Fibroblast of upper back skin (primary cell): ENCODE measurements at regions not wholly inside any gene's neighbourhood (a gene's known extent, or its start where the extent isn't known, plus 50 kb on each side); places are given as distances from the start of the nearest gene placed in this dataset.

Experiments used
- DNase-seq: peaks from one replicate; pipeline ENCODE4 v3.0.0-alpha.2; 2013

DNA sequence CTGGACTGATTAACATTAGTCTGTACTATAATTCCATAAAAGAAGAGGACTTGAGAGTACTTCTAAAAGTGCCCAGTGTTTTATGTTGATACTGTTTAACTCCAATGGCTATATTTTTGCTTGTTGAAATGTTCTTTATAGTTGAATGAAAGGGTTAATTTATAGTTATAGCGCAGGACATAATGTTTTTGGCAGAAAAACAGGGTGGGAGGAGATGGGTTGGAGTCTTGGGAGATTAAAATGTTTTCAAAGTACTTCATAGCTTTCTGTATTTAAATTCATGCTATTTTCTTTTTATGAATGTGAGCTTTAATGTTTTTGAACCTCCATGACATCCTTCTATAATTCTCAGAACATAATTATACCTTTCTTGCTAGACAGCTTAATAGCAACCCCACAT, 108.2 kb downstream of the CNTN3 start:
- DNase-seq, result no peak

DNA sequence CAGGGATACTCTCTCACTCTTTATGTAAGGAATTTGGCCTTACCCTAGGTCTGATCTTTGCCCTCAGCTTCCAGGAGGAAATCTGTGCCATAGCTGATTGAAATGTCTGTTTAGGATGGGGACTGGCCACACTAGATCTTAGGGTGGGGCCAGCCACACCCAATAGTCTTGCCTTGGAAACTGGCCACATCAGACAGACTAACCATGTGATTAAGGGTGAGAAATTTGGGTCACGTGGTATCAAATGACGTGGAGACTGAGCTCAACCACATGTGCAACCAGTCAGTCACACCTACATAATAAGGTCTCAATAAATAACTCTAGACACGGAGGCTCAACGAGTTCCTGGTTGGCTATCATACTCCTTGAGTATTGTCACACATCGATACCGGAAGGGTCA, 113.5 kb downstream of the CNTN3 start:
- no peak for DNase-seq

DNA sequence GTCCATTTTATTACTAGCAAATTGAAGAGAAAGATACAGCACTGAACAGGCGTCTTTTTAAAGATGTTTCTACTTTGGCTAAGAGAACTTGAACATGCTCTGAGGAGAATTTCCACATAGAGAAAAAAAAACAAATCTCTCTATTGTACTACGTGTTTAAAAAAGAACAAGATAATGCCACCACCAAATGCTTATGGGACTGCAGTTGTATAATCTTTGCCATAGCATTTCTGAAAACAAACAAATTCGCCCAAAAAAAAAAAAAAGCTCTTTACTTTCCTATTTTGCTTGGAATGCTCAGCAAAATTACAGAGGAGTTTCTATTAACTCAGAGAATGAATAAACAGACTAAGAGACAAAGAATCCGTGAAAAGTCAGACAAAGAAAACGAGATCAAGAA, 114.2 kb downstream of the CNTN3 start:
- DNase-seq, result no peak

DNA sequence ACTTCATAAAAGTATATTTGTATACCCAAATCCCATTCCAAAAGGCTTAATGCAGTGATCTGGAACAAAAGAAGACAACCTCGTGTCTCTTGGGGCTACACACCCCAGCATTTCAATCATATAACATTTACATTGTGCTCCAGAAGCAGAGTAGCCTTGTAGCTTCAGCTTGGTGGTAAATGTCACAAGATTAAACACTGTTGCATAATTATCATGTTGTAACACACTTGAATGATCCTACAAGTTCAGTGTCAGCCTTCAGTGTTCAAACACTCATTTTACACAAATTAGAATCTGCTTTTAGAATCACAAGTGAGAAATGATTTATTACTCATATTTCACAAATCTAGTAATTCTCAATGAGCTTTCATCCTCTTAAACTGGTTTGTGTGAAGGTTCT, 122.6 kb downstream of the CNTN3 start:
- DNase-seq, result no peak

DNA sequence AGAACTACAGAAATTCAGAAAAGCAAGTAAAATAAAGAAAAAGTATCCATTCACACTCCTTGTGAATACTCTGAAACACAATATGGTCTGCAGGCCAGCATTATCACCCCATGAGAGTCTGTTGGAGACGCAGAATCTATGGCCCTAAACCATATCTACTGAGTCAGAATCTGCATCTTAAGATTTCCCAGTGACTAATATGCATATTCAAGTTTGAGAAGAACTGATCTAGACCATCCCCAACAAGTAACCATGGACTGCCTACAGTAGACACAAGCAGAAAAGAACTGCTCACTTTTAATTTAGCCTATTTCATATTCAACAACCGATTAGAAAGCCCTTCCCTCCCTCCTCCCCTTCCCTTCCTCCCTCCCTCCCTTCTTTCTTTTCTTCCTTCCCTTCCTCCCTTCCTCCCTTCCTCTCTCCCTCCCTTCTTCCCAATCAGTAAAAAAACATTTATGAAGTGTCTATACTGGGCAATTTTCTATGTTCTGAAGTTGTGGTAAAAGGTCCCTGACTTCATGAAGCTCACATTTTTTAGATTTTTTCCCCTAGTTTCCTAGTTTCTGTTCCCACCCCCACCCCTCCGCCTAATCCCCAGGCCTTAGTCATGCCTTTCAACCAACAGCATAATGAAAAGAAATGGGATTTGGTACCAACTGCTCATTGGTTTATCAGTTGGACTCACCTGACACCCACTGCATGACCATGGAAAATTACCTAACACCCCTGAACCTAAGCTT, 125.2 kb downstream of the CNTN3 start:
- peak; percentile 75 for DNase-seq

DNA sequence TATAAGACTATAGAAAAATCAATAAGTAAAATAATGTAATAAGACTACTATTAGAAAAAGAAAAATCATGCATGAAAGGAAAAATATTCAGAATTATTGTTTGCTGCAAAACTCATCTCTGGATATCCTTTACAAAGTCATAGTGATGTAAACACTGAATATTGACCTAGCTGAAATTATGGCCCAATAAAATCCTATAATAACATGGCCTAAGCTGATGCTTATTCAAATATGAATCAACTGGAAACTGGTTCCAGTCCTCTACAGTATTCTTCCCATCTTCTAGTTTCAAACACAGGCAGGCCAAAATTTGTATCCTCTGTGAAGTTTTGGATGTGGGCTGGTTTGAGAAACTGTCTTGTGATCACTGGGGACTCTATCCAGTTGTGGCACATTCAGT, 134.5 kb downstream of the CNTN3 start:
- DNase-seq, result no peak

DNA sequence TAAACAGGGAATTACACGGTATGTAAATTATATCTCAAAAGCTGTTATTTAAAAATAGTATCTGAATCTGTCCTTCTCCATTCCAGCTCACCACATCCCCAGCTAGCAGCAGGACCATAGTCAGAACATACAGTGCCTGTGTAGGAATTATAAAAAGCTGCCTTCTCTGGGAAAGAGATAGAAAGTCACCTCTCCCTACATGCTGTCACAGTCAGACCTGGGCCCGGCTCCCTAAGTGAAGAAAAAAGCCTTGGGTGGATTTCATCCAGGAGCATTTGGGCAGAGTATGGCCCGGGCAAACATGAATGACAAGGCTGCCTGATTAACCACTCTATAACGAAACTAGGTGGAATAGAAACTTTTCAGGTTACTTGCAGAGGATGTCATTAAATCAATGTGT, 144.1 kb downstream of the CNTN3 start:
- no peak for DNase-seq

DNA sequence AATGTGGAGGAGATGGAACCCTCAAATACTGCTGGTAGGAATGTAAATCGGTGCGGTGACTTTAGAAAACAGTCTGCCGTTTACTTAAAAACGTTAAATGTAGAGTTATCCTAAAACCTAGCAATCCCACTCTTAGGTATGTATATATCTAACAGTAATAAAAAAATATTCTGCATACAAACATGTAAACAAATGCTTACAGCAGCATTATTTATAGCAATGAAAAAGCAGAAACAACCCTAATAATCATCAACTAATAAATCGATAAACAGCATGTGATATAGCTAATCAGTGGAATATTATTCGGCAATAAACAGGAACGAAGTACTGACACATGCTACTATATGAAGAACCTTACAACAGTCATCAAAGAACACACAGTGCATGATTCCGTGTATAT, 144.7 kb downstream of the CNTN3 start:
- DNase-seq, result no peak

DNA sequence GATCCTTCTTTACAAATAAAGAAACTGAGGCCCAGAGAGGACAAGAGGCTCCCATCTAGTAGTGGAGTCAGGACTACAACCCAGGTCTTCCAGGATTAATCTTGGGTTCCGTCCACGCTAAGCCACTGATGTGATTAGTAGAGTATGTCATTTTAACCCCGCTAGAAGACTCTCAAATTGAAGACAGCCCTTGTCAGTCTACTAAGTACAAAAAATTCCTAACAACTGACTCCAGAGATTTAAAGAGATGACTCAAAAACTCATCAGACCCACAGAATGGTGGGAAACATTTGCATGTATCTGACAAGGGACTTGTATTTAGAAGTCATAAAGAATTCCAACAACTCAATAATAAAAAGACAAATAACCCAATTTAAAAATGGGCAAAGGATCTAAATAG, 145.3 kb downstream of the CNTN3 start:
- peak; percentile 80 for DNase-seq

DNA sequence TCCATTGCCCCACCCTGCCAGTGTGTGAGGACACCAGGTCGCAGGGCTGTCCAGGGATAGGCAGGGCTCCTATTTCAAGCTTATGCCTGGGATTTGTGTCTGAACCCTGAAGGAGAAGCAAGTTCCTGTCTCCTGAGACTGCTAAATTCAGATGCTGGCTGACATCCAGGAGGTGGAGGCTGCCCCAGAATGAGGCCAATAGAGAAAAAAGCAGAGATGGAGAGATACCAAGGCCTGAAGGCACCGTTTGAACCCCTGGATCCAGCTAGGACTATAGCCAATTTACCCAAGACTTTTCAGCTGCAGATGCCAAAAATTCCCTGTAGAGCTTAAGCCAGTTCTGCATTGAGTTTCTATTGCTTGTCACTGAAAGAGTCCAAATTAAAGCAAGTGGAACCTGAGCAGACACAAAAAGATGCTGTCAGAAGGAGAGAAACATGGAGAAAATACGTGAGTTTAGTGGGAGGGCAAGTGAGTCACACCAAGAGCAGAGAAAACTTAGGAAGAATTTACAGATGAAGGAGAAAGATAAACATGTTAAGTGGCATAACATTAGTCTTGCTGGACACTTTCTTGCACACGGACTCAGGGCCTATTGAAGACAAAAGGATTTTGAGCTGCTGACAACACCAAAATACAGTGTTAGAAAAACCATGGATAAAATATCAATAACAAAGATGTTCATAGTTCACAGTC, 148.6 kb downstream of the CNTN3 start:
- peak; percentile 58 for DNase-seq

DNA sequence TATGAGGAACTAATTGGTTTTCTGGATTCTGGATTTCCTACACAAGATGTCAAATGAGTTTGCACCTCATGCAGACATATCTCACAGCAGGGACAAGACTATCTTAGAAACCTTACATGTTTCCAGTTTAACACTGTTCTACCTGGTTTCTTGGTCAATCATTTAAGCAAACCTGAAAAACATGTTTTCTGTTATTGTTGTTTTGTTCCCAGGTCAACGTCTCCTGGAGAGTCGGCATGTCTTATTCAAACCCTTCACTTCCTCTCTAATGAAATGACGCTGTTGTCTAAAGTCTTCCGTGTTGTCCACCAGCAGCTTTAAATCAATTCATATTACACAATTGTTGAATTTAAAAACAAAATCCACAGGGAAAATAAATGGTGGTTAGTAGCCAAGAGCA, 150.9 kb downstream of the CNTN3 start:
- DNase-seq, result no peak

DNA sequence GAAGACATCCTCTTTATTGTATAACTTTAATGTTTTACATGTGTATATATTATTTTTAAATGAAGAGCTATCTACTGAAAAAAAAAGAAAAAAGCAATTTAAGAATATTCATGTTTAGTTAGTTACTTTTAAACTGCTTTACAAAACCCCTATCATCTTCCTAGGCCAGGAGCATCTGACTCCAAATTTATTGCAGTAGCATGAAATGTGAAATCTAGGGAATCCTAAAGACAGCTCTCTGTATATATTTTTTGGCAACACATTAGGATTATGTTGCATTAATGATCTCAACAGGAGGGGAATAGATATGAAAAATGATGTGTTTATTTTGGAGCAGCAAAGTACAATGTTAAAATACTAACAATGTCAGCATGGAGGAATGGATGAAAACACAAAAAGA, 158.3 kb downstream of the CNTN3 start:
- DNase-seq, result no peak

DNA sequence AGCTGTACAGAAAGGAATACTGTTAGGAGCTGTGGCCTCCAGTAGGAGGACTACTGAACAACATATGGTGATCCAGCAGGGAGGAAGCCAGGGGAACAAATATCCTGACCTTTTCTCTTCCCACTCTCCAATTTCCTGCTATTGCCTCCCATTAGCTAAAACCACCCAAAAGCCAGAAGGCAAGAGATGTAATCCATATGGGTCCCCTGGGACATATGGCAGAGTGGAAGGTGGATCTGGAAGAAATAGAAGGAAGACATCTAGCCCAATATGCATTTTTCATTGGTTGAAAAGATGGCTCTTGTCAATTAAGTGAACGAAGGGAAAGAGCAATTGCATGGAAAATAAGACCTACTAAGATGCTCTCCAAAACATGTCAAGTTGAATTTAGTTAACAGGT, 167.2 kb downstream of the CNTN3 start:
- DNase-seq, result no peak

DNA sequence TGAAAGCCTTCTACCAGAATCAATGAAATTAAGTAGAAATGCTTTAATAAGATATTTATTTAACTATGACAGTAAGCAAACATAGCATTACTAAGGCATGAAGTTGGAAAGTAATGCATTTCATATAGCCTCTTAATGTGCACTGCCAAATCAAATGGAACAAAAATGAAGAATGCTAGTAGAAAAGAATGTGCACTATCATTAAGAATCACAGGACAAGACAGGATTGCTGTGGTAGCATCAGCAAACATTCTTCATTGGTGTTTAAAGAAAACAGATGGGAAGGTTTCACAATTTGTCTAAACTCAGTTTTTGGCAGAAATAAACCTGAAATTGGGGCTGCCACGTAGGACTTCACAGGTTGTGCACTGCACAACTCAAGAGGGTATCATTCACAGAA, 168.9 kb downstream of the CNTN3 start:
- DNase-seq, result peak; percentile 14

DNA sequence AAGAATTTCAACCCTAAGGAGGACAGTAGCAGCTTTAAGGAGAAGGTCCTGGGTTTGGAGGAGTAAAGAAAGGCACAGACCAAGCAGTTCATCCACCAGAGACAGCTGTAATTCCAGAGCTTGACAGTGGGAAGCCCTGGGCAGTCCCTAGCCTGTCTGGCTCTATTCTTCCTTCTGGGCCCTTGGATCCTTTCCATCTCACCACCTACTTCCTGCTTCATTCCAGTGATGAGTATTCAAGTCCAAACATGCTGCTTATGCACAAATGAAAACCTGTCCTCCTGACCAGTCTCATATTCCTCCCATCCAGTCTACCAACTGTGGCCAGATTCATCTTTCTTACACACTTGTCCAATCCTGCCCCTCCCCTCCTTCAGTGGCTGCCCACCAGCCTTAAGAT, 171.4 kb downstream of the CNTN3 start:
- peak; percentile 65 for DNase-seq

DNA sequence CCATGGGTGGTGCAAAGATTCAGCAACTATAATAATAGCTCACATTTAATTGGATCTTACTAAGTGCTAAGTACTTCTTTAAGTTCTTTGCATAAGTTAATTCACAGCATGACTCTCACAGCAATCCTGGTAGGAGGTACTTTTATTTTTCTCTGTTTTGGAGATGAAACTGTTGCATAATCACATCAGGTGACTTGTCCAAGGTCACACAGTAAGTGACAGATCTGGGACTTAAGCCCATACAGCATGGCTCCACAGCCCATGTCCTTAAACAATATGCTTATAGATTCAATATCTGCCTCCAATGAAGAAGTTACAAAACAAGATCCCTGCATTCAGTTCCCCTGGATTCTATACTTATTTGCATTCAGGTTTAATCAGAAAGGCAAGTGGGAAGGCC, 171.8 kb downstream of the CNTN3 start:
- DNase-seq, result no peak

DNA sequence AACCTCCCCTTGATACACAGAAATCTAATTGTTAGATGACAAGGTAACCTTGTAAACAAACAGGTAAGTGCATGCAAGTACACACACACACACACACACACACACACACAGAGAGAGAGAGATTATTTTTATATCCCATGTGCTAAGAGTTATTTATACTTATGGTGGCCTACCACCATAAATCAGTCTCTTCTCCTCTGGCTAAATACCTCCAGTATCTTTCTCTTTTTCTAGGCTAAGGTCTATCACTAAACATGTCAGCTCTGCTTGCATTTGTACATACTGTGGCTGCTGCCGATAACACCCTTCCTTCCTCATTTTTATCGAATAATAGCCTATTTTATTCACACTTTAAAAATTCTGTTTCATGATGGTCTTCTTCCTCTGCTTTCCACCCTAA, 172.4 kb downstream of the CNTN3 start:
- no peak for DNase-seq

DNA sequence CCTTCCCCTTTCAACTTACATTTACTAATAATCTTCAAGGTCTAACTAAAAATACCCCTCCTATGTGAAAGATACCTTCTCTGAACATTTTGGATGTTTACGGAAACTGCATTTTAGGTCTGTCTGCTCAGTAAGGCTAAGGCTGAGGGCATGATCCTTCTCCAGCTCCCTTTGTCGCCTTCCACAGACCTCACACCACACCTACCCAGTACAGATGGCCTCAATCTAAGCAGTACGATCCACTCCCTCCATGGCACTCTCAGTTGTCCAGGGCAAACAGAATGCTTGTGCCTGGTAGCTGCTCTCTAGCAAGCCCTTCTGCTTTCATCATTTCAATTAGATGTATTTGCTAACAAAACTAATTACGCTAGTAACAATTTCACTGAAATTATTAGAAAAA, 178.3 kb downstream of the CNTN3 start:
- DNase-seq, result no peak

DNA sequence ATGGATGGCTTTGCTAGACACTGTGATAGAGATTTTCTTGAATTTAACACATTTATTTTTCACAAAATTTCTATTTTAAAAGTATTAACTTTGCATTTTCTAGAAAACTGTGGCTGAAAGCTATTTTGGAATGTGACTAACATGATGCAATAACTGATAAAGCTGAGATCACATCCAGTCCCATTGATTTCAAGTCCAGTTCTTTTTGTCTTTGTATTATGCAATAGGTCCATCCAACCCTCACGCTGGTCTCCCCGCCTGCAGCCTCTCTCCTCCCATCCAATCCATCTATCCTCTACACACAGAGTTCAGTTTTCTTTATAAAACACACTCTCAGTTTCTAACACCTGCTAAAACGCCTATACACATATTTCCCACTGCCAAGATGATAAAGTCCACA, 178.8 kb downstream of the CNTN3 start:
- no peak for DNase-seq

DNA sequence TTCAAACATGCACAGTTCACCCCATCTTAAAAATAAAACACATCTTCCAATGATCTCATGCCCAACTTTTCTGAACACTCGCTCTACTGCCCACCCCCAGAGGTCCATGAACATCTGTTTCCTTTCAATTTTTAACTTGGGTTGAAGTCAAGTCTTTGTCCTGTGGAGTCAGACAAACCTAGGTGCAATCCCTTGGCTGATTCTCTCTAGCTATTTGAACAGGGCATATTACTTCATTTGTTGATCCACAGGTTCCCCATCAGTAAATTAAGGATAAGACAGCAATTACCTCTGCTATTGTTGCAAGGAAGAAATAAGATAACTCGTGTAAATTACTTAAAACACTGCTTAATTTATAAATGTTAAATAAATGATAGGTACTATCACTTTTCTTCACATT, 180.1 kb downstream of the CNTN3 start:
- no peak for DNase-seq

DNA sequence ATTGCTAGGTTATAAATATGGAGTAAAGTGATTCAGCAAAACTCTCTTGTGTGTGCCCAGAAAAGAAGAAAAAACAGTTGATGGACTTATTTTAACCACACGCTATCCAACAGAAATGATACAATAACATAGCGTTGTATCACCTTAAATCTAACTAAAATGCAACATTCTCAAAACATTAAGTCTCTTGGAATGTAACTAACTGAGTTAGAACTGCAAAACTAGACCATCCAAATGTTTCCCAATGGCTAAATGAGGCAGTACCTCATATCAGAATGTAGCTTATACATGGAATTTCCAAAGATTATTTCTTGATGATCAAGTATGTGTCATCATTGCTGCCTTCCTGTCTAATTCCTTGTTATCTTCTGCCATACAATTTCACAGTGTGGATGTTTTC, 187.9 kb downstream of the CNTN3 start:
- DNase-seq, result peak; percentile 79

DNA sequence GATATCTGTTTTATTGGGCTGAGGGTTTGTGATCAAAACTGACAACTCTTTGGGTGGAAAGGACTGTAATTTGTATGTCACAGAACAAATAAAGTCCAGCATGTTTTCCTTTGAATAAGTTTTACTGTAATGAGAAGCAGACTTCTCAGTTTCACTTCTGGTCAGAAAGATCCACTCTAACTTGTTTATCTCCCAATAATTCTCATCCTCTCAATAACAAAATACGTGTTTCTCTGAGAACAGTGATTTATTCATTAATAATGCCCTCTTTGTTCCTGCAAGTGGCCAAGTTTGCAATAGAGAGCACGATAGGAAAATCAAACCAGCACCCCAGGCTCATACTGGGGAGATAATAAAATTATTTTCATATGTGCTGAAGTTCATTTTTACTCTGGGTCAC, 190.6 kb downstream of the CNTN3 start:
- DNase-seq, result no peak

DNA sequence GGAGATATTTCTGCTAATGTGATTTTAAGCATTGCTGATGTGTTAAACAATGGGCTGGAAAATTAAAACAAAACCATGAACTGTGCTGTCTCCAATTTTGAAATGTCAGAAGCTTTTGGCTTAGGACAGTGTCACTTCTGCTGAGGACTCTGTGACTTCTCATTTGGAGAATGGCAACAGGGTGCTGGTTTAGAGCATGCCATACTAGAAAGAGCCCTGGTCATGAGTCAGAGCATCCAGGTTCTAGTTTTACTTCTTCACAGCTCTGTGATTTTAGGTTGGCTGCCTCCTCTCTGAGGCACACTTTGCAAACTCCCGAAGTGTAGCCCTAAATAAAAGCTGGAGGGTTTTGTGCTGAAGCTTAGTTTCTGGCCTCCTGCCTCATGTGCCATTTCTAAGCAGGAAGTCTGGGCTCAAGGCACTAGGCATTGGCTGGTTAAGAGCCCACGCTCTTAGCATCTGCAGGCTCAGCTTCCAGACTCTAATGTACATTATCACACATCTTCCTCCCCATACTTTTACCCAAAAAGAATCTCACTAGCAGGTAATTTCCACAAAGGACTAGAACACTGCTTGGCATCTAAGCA, 193.8 kb downstream of the CNTN3 start:
- DNase-seq, result no peak

DNA sequence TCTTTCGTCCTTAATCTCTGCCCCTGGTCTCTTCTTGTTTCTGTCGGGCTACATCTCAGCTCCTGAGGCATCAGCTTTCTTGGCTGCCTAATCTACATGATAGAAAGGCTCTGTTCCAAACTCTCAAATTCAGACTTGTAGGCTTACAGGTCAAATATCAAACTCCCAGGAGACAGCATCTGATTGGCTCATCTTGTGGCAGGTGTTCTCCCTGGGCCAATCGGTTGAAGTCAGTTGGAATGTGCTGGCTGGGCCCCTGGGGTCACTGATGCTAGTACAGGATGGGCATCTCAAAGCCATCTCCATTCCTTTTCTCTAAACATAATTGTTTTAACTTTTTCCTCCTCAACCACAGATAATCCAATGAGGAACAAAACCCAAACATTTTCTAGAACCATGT, 198.7 kb downstream of the CNTN3 start:
- DNase-seq, result no peak
